GM23248 (cell line): ENCODE measurements at regions not wholly inside any gene's neighbourhood (a gene's known extent, or its start where the extent isn't known, plus 50 kb on each side); places are given as distances from the start of the nearest gene placed in this dataset.

Source experiments
- DNase-seq: peaks from one replicate; pipeline ENCODE4 v3.0.0-alpha.2; 2015
- H2AFZ ChIP-seq: fragments of 200-600 bp; sonication (generic); 2 replicates; pipeline ENCODE4 v1.6.1; 2016; ENCODE audit warnings: antibody characterized with exemption
- H3F3A ChIP-seq: fragments of 200-600 bp; sonication (generic); 2 replicates; pipeline ENCODE4 v1.6.1; 2016; ENCODE audit warnings: mild to moderate bottlenecking, antibody characterized with exemption, mixed run types; ENCODE audit not compliant: insufficient read depth
- H3K27ac ChIP-seq: fragments of 200-600 bp; sonication (generic); 2 replicates; pipeline ENCODE4 v1.5.1; 2016; ENCODE audit warnings: mild to moderate bottlenecking
- H3K27me3 ChIP-seq: fragments of 200-600 bp; sonication (generic); replicated peaks from 2 replicates; pipeline ENCODE4 v1.6.1; 2016; ENCODE audit warnings: mild to moderate bottlenecking; ENCODE audit not compliant: insufficient read depth
- H3K36me3 ChIP-seq: fragments of 200-600 bp; sonication (generic); 2 replicates; pipeline ENCODE4 v1.6.1; 2016; ENCODE audit warnings: low read depth, mild to moderate bottlenecking
- H3K4me1 ChIP-seq: fragments of 200-600 bp; sonication (generic); 2 replicates; pipeline ENCODE4 v1.6.1; 2016; ENCODE audit warnings: mild to moderate bottlenecking; ENCODE audit not compliant: insufficient read depth
- H3K4me2 ChIP-seq: fragments of 200-600 bp; sonication (generic); one replicate; pipeline ENCODE4 v1.6.1; 2016; ENCODE audit warnings: mild to moderate bottlenecking; ENCODE audit not compliant: unreplicated experiment
- H3K4me3 ChIP-seq: fragments of 200-600 bp; sonication (generic); 2 replicates; pipeline ENCODE4 v1.5.1; 2016; ENCODE audit warnings: mild to moderate bottlenecking
- H3K79me2 ChIP-seq: fragments of 200-600 bp; sonication (generic); 2 replicates; pipeline ENCODE4 v1.6.1; 2016; ENCODE audit warnings: mild to moderate bottlenecking; ENCODE audit not compliant: insufficient read depth
- H3K9ac ChIP-seq: fragments of 200-600 bp; sonication (generic); 2 replicates; pipeline ENCODE4 v1.6.1; 2016; ENCODE audit warnings: mild to moderate bottlenecking
- H3K9me2 ChIP-seq: fragments of 200-600 bp; sonication (generic); 2 replicates; pipeline ENCODE4 v1.6.1; 2016; ENCODE audit warnings: mixed run types, mild to moderate bottlenecking, moderate library complexity; ENCODE audit not compliant: insufficient read depth
- H3K9me3 ChIP-seq: fragments of 200-600 bp; sonication (generic); one replicate; pipeline ENCODE4 v1.6.1; 2017; ENCODE audit warnings: low read depth
- H4K20me1 ChIP-seq: fragments of 200-600 bp; sonication (generic); 2 replicates; pipeline ENCODE4 v1.6.0; 2016; ENCODE audit not compliant: insufficient read depth
- EZH2 ChIP-seq: fragments of 200-600 bp; sonication (generic); IDR thresholded peaks from 2 replicates; pipeline ENCODE4 v1.6.1; 2018; ENCODE audit warnings: antibody characterized with exemption, mild to moderate bottlenecking; ENCODE audit not compliant: insufficient read depth, poor library complexity, severe bottlenecking
- EZH2phosphoT487 ChIP-seq: fragments of 200-600 bp; sonication (generic); IDR thresholded peaks from 2 replicates; pipeline ENCODE4 v1.6.1; 2018; ENCODE audit warnings: antibody characterized with exemption, moderate library complexity, mild to moderate bottlenecking, low read depth; ENCODE audit not compliant: insufficient read depth
- WGBS, 2 experiments: methylation state at CpG; one replicate each; pipeline ENCODE4 v1.1.6; 2015 to 2017; ENCODE audit warnings: low lambda C conversion rate in 2 of 2, low coverage in 1 of 2; ENCODE audit errors: missing lambda C conversion rate in 2 of 2; 5-methylcytosine and 5-hydroxymethylcytosine counted together
- in situ Hi-C: fragments of 300-500 bp; cut with MboI; formaldehyde crosslinking; loops from 2 replicates; pipeline ENCODE4 v1.15.0; 2020

GRCh38 chr6:106894978-106895702, 79.4 kb downstream of the CD24 start:
- Histone ChIP-seq H3K9ac (no peak overlapping the region), H3K4me3 (no peak overlapping the region), H3K36me3 (no peaks in the 10 kb centered on the region), H3K4me1 (no peaks in the 10 kb centered on the region), H4K20me1 (no peaks in the 10 kb centered on the region), H3K9me3 (no peaks in the 10 kb centered on the region), H3F3A (no peaks in the 10 kb centered on the region), H3K79me2 (no peaks in the 10 kb centered on the region), H3K27ac (no peak overlapping the region), H3K4me2 (no peak overlapping the region), H3K27me3 (peaks cover 12% of the 10 kb centered on the region; the same call in 1 of the 2 replicates), H2AFZ (no peak overlapping the region), H3K9me2 (no peaks in the 10 kb centered on the region)
- in situ Hi-C loops, result no loop called here
- 57 to 60% methylated on average over 6 of the region's 6 CpGs for WGBS, 2 experiments
- no peak for TF ChIP-seq EZH2phosphoT487
- TF ChIP-seq EZH2, result no peak
- DNase-seq, result peak; percentile 22

GRCh38 chr6:106892186-106892585, 82.3 kb downstream of the CD24 start:
- H3K4me2 ChIP-seq, result no peak overlapping the region
- H3K36me3 ChIP-seq, result no peaks in the 10 kb centered on the region
- H3K9ac ChIP-seq, result no peak overlapping the region
- no peak overlapping the region for H3K4me3 ChIP-seq
- in situ Hi-C loops, result no loop called here
- no peak for DNase-seq
- 0 out of 2 replicates have a peak, but pooled peaks cover 6% of the 10 kb centered on the region for H3K27me3 ChIP-seq
- H3K27ac ChIP-seq, result no peak overlapping the region
- H4K20me1 ChIP-seq, result no peaks in the 10 kb centered on the region
- H3K9me2 ChIP-seq, result no peaks in the 10 kb centered on the region
- TF ChIP-seq EZH2 (no peak), EZH2phosphoT487 (no peak)
- peaks cover 4% of the 10 kb centered on the region for H3K4me1 ChIP-seq
- no peaks in the 10 kb centered on the region for H3F3A ChIP-seq
- no peaks in the 10 kb centered on the region for H3K79me2 ChIP-seq
- no peak overlapping the region for H2AFZ ChIP-seq
- no peaks in the 10 kb centered on the region for H3K9me3 ChIP-seq
- 86 to 91% methylated on average over 5 of the region's 5 CpGs for WGBS, 2 experiments

- no peak overlapping the region for H3K4me3 ChIP-seq
- no peaks in the 10 kb centered on the region for H3K79me2 ChIP-seq
- H3K9me2 ChIP-seq, result no peaks in the 10 kb centered on the region
- in situ Hi-C loops, result no loop called here
- H4K20me1 ChIP-seq, result no peaks in the 10 kb centered on the region
- no peaks in the 10 kb centered on the region for H3K27me3 ChIP-seq
- TF ChIP-seq EZH2 (no peak), EZH2phosphoT487 (no peak)
- no peak overlapping the region for H3K27ac ChIP-seq
- no peak overlapping the region for H2AFZ ChIP-seq
- H3K4me1 ChIP-seq, result peaks cover 4% of the 10 kb centered on the region
- H3F3A ChIP-seq, result no peaks in the 10 kb centered on the region
- no peak overlapping the region for H3K4me2 ChIP-seq
- H3K9ac ChIP-seq, result no peak overlapping the region
- H3K9me3 ChIP-seq, result no peaks in the 10 kb centered on the region
- 92 to 95% methylated on average over 2 of the region's 2 CpGs for WGBS, 2 experiments
- peak; percentile 13 for DNase-seq
- no peaks in the 10 kb centered on the region for H3K36me3 ChIP-seq
These were observed 84.1 kb downstream of the CD24 start for GRCh38 chr6:106890447-106890846.

GRCh38 chr6:106889692-106890091, 84.8 kb downstream of the CD24 start:
- Histone ChIP-seq H3K9me2 (no peaks in the 10 kb centered on the region), H3K36me3 (no peaks in the 10 kb centered on the region), H4K20me1 (no peaks in the 10 kb centered on the region), H3K27me3 (no peaks in the 10 kb centered on the region), H3K4me3 (no peak overlapping the region), H3K9me3 (no peaks in the 10 kb centered on the region), H3F3A (no peaks in the 10 kb centered on the region), H2AFZ (no peak overlapping the region), H3K4me1 (peaks cover 4% of the 10 kb centered on the region), H3K4me2 (no peak overlapping the region), H3K27ac (no peak overlapping the region), H3K9ac (no peak overlapping the region), H3K79me2 (no peaks in the 10 kb centered on the region)
- 73 to 82% methylated on average over 1 of the region's 1 CpG for WGBS, 2 experiments
- in situ Hi-C loops, result no loop called here
- no peak for DNase-seq
- no peak for TF ChIP-seq EZH2phosphoT487
- TF ChIP-seq EZH2, result no peak
